SK-N-SH (cell line): ENCODE measurements at regions not wholly inside any gene's neighbourhood (a gene's known extent, or its start where the extent isn't known, plus 50 kb on each side); places are given as distances from the start of the nearest gene placed in this dataset.

Experiments
- CTCF ChIA-PET: fragments of 300-600, 350-600 bp; formaldehyde crosslinking; extraction: SDS; loops from one replicate; lab custom pipeline; 2021; lab: Yijun Ruan, JAX
- POLR2A ChIA-PET: fragments of 350-600 bp; sonication (Branson Sonifier 250); formaldehyde crosslinking; extraction: SDS; loops from one replicate; lab custom pipeline; 2020; ENCODE audit warnings: antibody characterized with exemption, inconsistent platforms; lab: Yijun Ruan, JAX
- DNase-seq: peaks from one replicate; pipeline ENCODE4 v3.0.0; 2012
- H2AFZ ChIP-seq: fragments of 200-600 bp; sonication (generic); 2 replicates; pipeline ENCODE4 v1.8.1; 2016; ENCODE audit warnings: antibody characterized with exemption, mild to moderate bottlenecking, low read depth
- H3F3A ChIP-seq: fragments of 200-600 bp; sonication (generic); replicated peaks from 2 replicates; pipeline ENCODE3; 2016; ENCODE audit warnings: antibody characterized with exemption, mild to moderate bottlenecking; ENCODE audit not compliant: insufficient read depth
- H3K27ac ChIP-seq, 2 experiments: fragments of 200-500 bp in 1 of 2; fragments of 200-600 bp in 1 of 2; sonication (Bioruptor generic) in 1 of 2; sonication (generic), shearing (Covaris generic) in 1 of 2; 2 replicates each; pipeline versions ENCODE4 v1.5.1 to v1.6.1; 2014 to 2016; ENCODE audit warnings: low read depth in 2 of 2, inconsistent platforms in 1 of 2, low read length in 1 of 2, mild to moderate bottlenecking in 1 of 2, mixed read lengths in 1 of 2
- H3K27me3 ChIP-seq: fragments of 200-600 bp; sonication (generic), shearing (Covaris generic); 2 replicates; pipeline ENCODE4 v1.6.1; 2016; ENCODE audit warnings: mixed run types; ENCODE audit not compliant: insufficient read depth
- H3K36me3 ChIP-seq, 2 experiments: fragments of 200-500 bp in 1 of 2; fragments of 200-600 bp in 1 of 2; sonication (Bioruptor generic) in 1 of 2; sonication (generic) in 1 of 2; replicated peaks in 1 of 2; 2 replicates each; pipeline versions ENCODE3 to v1.5.1; 2014 to 2016; ENCODE audit warnings: low read length in 1 of 2, mild to moderate bottlenecking in 1 of 2; ENCODE audit not compliant: insufficient read depth in 2 of 2, control insufficient read depth in 1 of 2
- H3K4me1 ChIP-seq, 2 experiments: fragments of 200-500 bp in 1 of 2; fragments of 200-600 bp in 1 of 2; sonication (Bioruptor generic) in 1 of 2; sonication (generic), shearing (Covaris generic) in 1 of 2; 2 replicates each; pipeline versions ENCODE4 v1.5.1 to v1.6.1; 2014 to 2016; ENCODE audit warnings: low read depth in 1 of 2, low read length in 1 of 2, mixed run types in 1 of 2; ENCODE audit not compliant: insufficient read depth in 2 of 2, control insufficient read depth in 1 of 2
- H3K4me2 ChIP-seq: fragments of 200-600 bp; sonication (generic), shearing (Covaris generic); 2 replicates; pipeline ENCODE4 v1.6.1; 2017; ENCODE audit warnings: mixed run types
- H3K4me3 ChIP-seq, 2 experiments: fragments of 200-500 bp in 1 of 2; fragments of 200-600 bp in 1 of 2; sonication (Bioruptor generic) in 1 of 2; sonication (generic), shearing (Covaris generic) in 1 of 2; 2 replicates each; pipeline versions ENCODE4 v1.5.1 to v1.8.1; 2014 to 2016; ENCODE audit warnings: low read depth in 2 of 2, inconsistent platforms in 1 of 2, low read length in 1 of 2, mild to moderate bottlenecking in 1 of 2, mixed read lengths in 1 of 2, moderate library complexity in 1 of 2
- H3K79me2 ChIP-seq: fragments of 200-600 bp; sonication (generic); 2 replicates; pipeline ENCODE4 v1.8.1; 2017; ENCODE audit warnings: mild to moderate bottlenecking; ENCODE audit not compliant: insufficient read depth
- H3K9ac ChIP-seq: fragments of 200-600 bp; sonication (generic); 2 replicates; pipeline ENCODE4 v1.6.1; 2017; ENCODE audit warnings: mixed run types
- H3K9me2 ChIP-seq: fragments of 200-600 bp; sonication (generic); 2 replicates; pipeline ENCODE4 v1.6.1; 2017; ENCODE audit warnings: mixed run types
- H3K9me3 ChIP-seq: fragments of 200-600 bp; sonication (generic); 2 replicates; pipeline ENCODE4 v1.6.1; 2017; ENCODE audit warnings: mixed run types, mild to moderate bottlenecking, moderate library complexity
- H4K20me1 ChIP-seq: fragments of 200-600 bp; sonication (generic); 2 replicates; pipeline ENCODE4 v1.6.1; 2017; ENCODE audit warnings: mild to moderate bottlenecking, mixed run types; ENCODE audit not compliant: insufficient read depth
- CTCF ChIP-seq: fragments of 200-600 bp; sonication (generic); IDR thresholded peaks from 2 replicates; pipeline ENCODE4 v1.6.1; 2017; ENCODE audit warnings: antibody characterized with exemption, mild to moderate bottlenecking, moderate library complexity
- EP300 ChIP-seq, 2 experiments: IDR thresholded peaks; 2 replicates each; pipeline versions ENCODE4 v1.4.0 to v1.6.1; 2012; ENCODE audit warnings: borderline replicate concordance in 1 of 2, low read depth in 1 of 2, low read length in 1 of 2
- FOSL2 ChIP-seq: IDR thresholded peaks from 2 replicates; pipeline ENCODE4 v1.4.0; 2012; ENCODE audit warnings: low read depth, mild to moderate bottlenecking, moderate library complexity, borderline replicate concordance
- FOXJ3 ChIP-seq: sonication (generic); formaldehyde crosslinking; IDR thresholded peaks from 2 replicates; pipeline ENCODE4 v1.5.1; 2020; ENCODE audit warnings: mild to moderate bottlenecking, missing genetic modification reagents
- FOXM1 ChIP-seq: IDR thresholded peaks from 2 replicates; pipeline ENCODE4 v1.4.0; 2012; ENCODE audit warnings: low read depth, mild to moderate bottlenecking
- GABPA ChIP-seq: IDR thresholded peaks from 2 replicates; pipeline ENCODE4 v1.4.0; 2012; ENCODE audit warnings: low read depth, mild to moderate bottlenecking
- IRF3 ChIP-seq: fragments of 150-350 bp; IDR thresholded peaks from 2 replicates; pipeline ENCODE4 v1.6.1; 2016; ENCODE audit warnings: mild to moderate bottlenecking, low read depth, low read length
- MEF2A ChIP-seq: IDR thresholded peaks from 2 replicates; pipeline ENCODE4 v1.4.0; 2012; ENCODE audit warnings: low read depth, borderline replicate concordance
- NFIC ChIP-seq: IDR thresholded peaks from 2 replicates; pipeline ENCODE4 v1.4.0; 2012; ENCODE audit warnings: borderline replicate concordance
- NRF1 ChIP-seq: IDR thresholded peaks from 2 replicates; pipeline ENCODE4 v1.6.1; 2012; ENCODE audit warnings: low read depth, mild to moderate bottlenecking, low read length
- POLR2AphosphoS5 ChIP-seq: IDR thresholded peaks from 2 replicates; pipeline ENCODE4 v1.6.1; 2012; ENCODE audit warnings: low read depth, low read length
- RAD21 ChIP-seq: IDR thresholded peaks from 2 replicates; pipeline ENCODE4 v1.6.1; 2012; ENCODE audit warnings: mild to moderate bottlenecking, low read length
- RCOR1 ChIP-seq: fragments of 150-350 bp; IDR thresholded peaks from 2 replicates; pipeline ENCODE4 v1.6.1; 2017; ENCODE audit warnings: antibody characterized with exemption, low read length
- RFX5 ChIP-seq: IDR thresholded peaks from 2 replicates; pipeline ENCODE4 v1.6.1; 2012; ENCODE audit warnings: mild to moderate bottlenecking, improper control_type of control experiment, low read length
- SIN3A ChIP-seq: IDR thresholded peaks from 2 replicates; pipeline ENCODE4 v1.6.1; 2012; ENCODE audit warnings: low read depth, mild to moderate bottlenecking, low read length, moderate library complexity, borderline replicate concordance
- SMC3 ChIP-seq: IDR thresholded peaks from 2 replicates; pipeline ENCODE4 v1.6.1; 2012; ENCODE audit warnings: low read depth, low read length, improper control_type of control experiment
- TCF12 ChIP-seq: IDR thresholded peaks from 2 replicates; pipeline ENCODE4 v1.4.0; 2012
- TEAD4 ChIP-seq: IDR thresholded peaks from 2 replicates; pipeline ENCODE4 v1.4.0; 2012; ENCODE audit warnings: mild to moderate bottlenecking, borderline replicate concordance; ENCODE audit not compliant: insufficient read depth
- WGBS: methylation state at CpG from one replicate; pipeline ENCODE4 v1.1.6; 2017; ENCODE audit warnings: low lambda C conversion rate; 5-methylcytosine and 5-hydroxymethylcytosine counted together
- TF ChIP-seq, protein P1 (sequence below): IDR thresholded peaks from 2 replicates; pipeline ENCODE4 v1.6.1; 2012; ENCODE audit warnings: mild to moderate bottlenecking, low read depth, low read length, moderate library complexity

- DNase-seq, result no peak
- ChIA-PET CTCF (interaction anchor here (0.7 kb wide), 1 partner anchor 599 kb away, joined by 3 read pairs; no protein-coding TSS in a partner anchor), POLR2A (no interaction called here)
- Histone ChIP-seq H4K20me1 (no peaks in the 10 kb centered on the region), H3K4me1 (no peaks in the 10 kb centered on the region), H3K27ac (no peak overlapping the region), H3K4me2 (no peak overlapping the region), H3K27me3 (no peaks in the 10 kb centered on the region), H2AFZ (no peak overlapping the region), H3K79me2 (no peaks in the 10 kb centered on the region), H3K9me2 (no peaks in the 10 kb centered on the region), H3K9me3 (peaks cover 12% of the 10 kb centered on the region), H3K36me3 (no peaks in the 10 kb centered on the region), H3K4me3 (no peak overlapping the region), H3F3A (no peaks in the 10 kb centered on the region), H3K9ac (no peak overlapping the region)
- 73% methylated on average over 7 of the region's 12 CpGs for WGBS
- TF ChIP-seq SIN3A (no peak), EP300 (IDR thresholded peaks at IDR 0.05; ENCODE audit: borderline replicate concordance in 1 of 2, low read depth in 1 of 2, low read length in 1 of 2) (no peak), TCF12 (no peak), IRF3 (no peak), FOSL2 (no peak), NFIC (no peak), RAD21 (no peak), POLR2AphosphoS5 (no peak), RFX5 (no peak), SMC3 (no peak), FOXM1 (no peak), CTCF (no peak), NRF1 (no peak), RCOR1 (no peak), GABPA (no peak), FOXJ3 (no peak), TEAD4 (no peak), MEF2A (no peak)
- TF ChIP-seq, protein P1, sequence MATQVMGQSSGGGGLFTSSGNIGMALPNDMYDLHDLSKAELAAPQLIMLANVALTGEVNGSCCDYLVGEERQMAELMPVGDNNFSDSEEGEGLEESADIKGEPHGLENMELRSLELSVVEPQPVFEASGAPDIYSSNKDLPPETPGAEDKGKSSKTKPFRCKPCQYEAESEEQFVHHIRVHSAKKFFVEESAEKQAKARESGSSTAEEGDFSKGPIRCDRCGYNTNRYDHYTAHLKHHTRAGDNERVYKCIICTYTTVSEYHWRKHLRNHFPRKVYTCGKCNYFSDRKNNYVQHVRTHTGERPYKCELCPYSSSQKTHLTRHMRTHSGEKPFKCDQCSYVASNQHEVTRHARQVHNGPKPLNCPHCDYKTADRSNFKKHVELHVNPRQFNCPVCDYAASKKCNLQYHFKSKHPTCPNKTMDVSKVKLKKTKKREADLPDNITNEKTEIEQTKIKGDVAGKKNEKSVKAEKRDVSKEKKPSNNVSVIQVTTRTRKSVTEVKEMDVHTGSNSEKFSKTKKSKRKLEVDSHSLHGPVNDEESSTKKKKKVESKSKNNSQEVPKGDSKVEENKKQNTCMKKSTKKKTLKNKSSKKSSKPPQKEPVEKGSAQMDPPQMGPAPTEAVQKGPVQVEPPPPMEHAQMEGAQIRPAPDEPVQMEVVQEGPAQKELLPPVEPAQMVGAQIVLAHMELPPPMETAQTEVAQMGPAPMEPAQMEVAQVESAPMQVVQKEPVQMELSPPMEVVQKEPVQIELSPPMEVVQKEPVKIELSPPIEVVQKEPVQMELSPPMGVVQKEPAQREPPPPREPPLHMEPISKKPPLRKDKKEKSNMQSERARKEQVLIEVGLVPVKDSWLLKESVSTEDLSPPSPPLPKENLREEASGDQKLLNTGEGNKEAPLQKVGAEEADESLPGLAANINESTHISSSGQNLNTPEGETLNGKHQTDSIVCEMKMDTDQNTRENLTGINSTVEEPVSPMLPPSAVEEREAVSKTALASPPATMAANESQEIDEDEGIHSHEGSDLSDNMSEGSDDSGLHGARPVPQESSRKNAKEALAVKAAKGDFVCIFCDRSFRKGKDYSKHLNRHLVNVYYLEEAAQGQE, result no peak
Observed at GRCh38 chr7:53387515-53387914, 352.1 kb downstream of the POM121L12 start.
